HG03521 (cell line): ENCODE measurements at regions not wholly inside any gene's neighbourhood (a gene's known extent, or its start where the extent isn't known, plus 50 kb on each side); places are given as distances from the start of the nearest gene placed in this dataset.

Experiments
- ATAC-seq: cut with Tn5 transposase; IDR thresholded peaks from one replicate; pipeline ENCODE4 v1.9.1; 2021; ENCODE audit warnings: mild to moderate bottlenecking, moderate library complexity; ENCODE audit not compliant: unreplicated experiment

DNA sequence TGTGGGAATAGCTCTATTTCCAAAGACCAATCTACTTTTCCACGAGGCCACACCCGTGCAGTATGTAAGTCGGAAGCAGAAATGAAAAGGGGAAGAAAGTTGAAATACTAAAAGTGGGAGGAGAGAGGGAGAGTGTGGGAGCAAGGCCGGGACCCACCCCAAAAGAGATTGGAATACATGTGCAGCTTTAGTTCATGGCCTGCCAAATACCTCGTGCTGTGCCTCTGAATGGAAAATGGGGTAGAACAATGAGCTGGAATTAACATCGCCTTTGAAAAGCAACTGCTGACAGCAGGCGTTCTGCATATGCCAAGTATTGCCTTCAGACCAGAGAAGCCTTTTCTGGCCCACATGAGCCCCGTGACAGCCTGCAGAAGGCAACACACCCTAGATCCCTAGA lies 155.6 kb downstream of the CD83 start:
- ATAC-seq = no peak

DNA sequence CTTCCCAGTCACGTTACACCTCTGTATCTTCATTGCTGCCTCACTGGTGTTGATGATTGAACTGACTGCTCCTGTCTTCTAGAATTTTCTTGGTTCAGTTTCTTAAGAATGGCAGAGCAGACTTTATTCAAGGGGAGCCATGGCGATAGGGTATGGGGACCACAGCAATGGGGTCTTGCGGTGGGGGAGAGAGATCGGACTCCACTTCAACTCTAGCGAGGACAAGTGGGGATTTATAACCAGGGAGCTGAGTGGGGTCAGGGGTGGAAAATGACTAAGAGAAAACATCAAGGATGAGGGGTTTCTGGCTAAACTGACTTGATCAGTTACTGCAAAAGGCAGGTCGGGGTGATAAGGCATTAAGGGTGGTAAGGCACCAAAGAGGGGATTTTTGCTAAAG lies 156.4 kb downstream of the CD83 start:
- no peak for ATAC-seq

DNA sequence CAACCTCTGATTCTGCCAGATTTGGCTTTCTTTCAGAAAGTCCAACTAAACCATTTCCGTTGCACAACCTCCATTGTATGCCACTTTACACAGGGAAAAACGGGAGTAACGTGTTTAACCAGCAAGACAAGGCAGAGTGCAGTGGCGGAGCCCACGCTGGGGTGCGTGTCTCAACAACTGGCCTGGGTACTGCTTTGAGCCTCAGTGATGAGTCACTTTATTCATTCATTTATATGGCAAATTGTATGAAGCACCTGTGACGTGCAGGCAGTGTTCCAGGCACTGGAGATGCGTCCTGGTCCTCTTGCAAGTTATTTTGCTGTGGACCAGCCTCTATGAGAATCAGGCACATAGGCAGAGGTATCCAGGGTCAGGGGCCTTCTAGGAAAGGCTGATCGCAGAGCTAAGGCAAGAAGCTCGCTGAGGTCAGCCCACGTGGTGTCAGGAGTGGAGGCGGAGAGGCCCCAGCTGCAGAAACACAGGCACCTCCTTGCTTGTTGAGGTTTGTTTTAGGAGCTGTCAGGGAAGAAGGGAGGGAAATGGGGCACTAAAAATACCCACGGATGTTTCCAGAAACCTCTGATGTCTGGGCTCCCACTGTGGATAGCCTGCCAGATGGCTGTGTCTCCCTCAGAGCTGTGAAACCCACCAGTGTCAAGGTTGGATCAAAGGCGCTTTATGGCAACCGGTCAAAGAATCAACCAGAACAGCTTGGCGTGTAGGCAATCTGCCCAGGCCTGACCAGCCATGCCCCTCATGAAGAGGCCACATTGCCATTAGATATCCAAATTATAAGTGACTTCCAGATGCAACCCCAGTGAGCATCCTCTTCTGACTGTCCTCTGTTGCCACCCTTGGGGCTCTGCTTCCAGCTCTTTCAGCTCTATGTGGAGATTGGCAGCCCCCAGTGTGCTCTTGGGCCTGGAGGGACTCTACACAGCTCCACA lies 157.2 kb downstream of the CD83 start:
- ATAC-seq = no peak

DNA sequence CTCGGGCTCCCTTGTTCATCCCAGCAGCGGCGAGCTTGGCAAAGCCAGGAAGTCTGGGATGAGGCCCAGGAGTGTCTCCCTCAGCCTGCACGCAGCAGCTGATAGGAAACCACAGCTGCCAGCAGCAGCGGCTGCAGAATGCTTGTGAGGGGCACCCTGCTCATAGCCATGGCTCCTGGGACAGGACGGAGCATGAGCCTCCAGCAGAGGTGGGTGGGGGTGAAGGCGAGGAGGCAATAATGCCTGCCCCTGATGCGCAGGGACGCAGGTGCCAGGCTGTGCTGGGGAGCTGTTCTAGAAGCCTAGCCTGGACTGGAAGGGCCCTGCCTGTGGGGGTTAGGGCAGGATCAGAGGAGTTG lies 157.9 kb downstream of the CD83 start:
- no peak for ATAC-seq

DNA sequence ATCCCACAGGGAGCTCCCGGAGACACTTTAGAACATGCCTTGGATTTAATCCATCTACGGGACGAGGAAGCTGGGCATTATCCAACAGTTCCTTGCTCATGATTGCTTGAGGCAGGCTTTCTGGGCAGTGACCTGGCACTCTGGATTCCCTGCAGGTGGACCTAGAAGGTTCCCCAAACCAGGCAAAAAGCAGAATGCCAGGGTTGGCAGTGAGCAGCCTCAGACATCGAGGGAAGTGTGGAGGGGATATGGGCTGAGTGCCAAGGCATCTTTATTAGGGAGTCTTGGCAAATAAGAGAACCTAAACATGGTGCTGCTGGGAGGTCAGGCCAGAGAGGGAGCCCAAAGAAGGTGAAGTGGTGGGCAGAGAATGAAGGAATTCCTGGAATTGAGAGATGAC lies 158.5 kb downstream of the CD83 start:
- ATAC-seq = no peak

DNA sequence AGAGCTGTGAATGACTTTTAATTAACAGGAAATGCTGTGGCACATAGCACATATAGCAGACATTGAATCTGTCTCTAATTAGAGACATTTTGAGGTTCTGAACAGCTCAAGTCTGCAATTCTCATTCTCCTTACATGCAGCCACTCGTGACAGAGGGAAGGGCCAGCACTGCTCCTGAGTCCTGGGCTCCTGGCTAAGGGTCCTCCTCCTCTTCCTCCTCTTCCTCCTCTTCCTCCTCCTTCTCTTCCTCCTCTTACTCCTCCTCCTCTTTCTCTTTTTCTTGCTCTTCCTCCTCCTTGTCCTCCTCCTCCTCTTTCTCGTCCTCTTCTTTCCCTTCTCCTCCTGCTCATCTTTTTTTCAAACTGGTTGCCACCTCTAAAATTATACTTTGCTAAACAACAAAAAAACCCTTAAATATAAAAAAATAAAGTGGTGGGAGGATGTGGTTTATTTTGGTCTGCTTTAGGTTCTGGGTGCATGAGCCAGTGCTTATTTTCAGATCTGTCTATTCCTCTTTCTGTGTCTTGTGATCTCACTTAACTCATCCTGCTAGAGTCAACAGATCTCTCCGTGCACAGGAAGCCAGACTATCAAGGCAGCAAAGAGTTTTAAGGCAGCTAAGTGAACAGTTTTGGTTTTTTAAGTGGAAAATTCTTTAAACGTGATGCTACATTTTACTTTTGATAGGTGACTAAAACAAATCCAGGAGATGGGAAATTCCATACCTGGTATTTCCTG lies 159.3 kb downstream of the CD83 start:
- peak; percentile 74 for ATAC-seq

DNA sequence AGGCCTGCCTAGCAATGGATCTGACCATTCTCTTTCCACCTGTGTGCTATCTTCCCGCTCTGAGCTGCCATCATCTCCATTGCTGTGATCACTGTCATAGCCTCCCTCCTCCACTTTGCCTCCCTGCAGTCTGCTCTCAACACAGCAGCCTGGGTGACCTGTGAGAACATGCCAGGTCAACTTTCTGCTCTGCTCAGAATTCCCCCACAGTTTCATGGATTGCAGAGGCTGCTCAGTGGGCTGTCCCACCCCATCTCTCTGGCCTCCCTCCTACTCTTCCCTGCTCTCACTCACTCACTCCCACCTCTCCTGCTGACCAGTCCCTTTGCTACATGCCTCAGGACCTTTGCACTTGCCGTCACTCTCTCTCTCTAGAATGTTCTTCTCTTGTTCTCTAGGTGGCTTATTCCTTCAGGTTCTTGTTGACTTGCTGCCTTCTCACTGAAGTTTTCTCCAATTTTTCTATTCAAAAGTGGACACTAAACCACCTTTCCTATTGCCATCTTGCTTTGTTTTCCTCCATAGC lies 159.9 kb downstream of the CD83 start:
- no peak for ATAC-seq

DNA sequence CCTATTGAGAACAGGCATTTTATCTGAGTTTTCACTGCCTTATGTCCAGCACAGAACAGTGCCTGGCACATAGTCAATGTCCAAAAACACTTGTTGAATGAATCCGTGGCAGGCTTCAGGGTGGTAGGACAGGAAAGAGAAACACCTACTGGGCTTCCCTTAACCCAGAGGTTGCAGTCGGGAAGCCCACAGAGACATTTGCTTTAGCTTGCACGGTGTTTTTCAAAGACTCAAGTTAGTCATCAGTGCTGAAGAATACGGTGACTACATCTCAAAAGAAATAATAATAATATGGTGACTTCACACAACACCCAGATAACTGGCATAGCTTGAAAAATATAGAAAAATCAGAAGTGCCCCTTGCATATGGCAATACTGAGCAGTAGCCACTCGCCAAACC lies 160.4 kb downstream of the CD83 start:
- no peak for ATAC-seq

DNA sequence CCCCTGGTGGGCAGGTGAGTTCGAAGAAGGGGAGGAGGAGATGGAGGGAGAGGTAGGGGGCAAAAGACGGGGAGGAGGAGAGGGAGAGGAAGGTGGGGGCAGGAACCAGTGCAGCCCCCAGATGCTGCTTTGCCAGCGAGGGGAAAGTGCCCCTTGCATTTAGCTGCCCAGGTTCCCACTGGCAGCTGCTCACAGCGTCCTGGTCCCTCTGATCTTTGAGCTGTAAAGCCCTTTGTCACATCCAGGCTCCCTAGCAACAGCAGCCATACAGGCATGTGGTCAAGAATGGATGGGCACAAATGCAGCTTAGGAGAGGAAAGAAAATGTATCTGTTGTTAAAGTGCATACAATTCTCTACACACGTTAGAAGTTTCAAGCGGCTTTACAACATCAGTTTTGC lies 160.9 kb downstream of the CD83 start:
- no peak for ATAC-seq

DNA sequence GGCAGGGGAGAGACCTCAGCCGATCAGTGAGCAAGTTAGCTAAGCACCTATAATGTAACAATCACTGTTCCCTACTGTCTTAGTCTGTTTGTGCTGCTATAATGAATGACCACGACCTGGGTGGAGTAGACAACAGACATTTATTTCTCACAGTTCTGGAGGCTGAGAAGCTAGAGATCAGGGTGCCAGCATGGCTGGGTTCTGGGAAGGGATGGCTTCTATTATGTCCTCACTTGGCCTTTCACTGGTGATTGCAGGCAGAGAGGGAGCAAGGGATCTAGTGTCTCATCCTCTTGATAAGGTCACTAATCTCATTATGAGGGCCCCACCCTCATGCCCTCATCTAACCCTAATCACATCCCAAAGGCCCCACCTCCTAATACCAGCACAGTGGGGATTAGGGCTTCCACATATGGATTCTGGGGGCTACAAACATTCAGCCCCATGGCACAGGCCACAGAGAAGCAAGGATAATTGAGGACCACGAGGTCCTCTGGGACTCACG lies 162.5 kb downstream of the CD83 start:
- ATAC-seq = no peak

DNA sequence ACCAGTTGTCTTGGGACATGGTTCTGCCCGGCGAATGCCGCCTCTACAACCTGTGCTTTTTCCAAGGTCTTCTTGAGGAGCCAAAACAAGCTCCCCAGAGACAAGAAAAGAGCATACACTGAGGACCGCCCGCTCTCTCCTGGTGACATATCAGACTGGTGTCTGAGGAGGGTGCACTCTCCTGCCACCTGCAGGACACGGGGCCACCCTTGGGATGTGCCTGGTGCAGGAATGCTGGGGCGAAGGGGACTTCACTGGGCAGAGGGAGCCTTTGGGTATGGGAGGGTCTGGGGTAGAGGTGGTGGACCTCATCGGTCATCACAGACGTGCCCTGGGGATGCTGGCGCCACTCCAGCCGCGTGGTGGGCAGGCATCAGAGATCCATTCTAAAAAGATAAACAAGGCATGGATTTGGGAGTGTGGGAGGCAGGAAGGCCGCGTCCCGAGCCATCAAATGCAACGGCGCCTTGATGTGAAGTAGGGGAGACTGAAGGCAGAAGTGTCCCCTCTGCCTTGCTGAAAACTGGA lies 163.3 kb downstream of the CD83 start:
- ATAC-seq = no peak

DNA sequence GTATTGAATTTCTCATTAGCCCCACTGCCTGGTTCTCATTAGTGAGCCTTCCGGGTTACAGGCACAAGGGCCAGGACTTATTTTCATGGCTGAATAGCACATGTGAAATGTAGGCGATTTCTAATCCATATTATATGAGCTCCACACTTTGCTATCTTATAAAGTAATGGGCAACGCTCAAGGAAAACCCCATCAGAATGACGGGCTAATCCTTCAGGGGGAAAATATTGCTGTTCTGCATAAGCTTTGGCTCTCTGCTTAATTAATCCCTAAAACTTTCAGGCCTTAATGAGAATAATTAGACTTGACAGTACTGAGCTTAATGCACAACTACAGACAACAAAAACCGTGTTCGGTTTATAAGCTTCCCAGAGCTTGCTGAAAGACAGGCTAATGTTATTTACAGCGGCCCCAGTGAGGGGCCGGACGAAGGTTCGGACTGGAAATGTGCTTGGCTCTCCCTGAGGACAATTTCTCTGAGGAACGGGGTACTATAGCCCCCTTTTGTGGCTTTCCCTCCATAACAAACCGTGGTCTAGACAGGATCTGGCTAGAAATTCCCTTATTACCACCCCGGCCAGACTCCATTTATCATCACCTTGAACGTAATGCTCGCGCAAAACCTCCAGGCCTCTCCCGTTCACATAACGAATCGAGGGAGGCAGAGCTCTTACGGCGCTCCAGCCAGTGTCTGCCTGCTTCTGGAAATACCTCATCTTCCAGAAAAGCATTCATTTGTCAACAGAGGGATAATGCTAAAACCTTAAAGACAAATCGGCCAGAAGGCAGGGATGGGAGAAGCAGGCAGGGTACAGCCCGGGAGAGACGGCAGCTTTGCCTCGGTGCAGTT lies 164.5 kb downstream of the CD83 start:
- no peak for ATAC-seq

DNA sequence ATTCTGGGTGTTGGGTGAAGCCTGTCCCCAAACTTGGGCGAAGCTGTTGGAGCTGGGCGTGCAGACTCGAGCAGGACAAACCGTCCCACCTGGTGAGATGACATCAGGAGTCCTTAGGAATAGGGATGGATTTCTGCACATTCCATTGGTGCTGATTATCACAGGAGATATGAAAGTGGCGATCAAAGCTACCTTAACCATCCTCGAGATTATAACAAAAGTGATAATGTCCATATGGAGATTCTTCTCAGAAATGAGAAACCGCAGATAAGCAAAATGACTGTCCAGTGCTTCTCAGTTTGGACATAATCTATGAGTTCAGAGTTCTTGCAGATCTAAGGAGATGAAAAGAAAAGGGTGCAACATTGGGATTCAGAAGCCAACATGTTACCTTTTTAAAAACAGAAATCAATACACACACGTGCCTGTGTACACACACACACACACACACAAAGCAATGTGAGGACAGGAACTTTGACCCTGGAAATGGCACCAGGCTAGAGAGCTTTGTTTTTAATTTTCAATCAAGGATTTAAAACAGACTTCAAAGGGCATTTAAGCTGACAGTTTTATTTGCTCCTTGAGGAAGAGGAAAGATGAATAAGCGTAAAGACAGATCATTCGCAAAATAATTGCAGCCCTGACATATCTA lies 165.4 kb downstream of the CD83 start:
- no peak for ATAC-seq

DNA sequence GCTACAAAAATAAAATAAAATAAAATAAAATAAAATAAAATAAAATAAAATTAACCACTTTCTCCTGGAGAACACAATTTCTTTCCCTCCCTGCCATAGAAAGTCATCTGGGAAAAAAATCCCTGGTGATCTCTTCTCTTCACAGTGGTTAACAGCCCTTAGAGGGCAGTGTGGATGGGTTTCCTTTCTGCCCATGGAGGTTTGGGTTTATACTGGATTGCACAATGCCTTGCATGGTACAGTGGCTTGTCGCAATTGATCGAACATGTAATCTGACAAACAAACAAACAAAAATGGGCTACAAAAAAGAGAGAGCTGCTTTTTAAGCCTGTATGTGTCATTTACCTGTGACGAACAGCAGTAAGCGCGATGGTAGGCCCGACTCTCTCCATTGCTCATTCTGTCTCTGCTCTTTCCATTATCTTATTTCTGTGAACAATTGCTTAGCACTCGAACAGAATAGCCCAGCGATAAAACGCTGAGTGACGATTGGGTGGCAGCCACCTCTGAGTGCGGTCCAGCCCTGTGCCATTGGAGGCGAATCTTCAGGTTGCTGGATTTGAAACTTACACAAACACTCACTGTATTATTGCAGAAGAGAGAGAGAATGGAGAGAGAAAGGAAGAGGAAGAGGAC lies 166.1 kb downstream of the CD83 start:
- ATAC-seq = no peak

DNA sequence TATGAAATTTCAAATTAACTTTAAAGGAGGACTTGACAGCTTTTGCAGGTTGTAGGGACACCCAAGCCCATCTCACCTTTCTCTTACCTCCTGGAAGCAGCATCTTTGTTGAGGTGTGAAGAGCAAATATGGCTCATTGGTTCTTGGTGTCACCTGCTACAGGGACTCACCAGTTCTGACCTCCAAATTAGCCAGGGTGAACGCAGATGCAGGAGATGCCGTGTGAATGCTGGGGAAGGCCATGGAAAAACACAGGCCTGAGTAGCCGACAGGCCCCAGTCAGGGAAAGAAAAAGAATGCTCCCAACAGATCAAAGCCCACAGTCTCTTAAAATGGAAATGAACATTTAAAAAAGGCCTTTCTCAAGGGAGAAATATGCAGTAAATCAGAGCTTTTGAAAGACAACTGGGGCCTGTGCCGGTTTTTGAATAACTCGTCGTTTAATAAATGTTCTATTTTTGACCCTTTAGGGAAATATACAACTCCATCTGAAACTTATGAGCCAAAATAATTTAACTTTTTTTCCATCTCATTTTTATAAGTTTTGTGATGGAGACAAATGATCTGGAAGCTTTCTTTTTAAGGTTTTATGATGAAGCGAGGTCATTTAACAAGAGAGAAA lies 167.5 kb downstream of the CD83 start:
- no peak for ATAC-seq

DNA sequence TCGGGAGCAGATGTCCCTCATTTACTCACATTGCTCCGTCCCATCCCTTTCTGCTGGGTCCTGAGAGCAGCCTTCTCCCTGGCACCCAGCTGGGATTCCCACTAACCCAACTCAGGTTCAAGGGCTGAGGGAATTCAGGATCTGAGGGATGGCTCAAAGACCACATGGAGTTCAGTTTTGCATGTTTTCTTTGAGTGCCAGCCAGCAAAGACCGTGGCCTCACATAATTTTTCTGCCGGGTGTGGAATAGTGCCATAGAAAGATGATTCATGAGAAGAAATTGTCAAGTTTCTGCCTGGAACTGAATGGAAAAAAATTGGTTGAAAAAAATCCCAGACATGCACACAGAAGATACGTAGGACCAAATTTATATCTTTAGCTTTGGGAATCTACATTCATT lies 168.6 kb downstream of the CD83 start:
- no peak for ATAC-seq

DNA sequence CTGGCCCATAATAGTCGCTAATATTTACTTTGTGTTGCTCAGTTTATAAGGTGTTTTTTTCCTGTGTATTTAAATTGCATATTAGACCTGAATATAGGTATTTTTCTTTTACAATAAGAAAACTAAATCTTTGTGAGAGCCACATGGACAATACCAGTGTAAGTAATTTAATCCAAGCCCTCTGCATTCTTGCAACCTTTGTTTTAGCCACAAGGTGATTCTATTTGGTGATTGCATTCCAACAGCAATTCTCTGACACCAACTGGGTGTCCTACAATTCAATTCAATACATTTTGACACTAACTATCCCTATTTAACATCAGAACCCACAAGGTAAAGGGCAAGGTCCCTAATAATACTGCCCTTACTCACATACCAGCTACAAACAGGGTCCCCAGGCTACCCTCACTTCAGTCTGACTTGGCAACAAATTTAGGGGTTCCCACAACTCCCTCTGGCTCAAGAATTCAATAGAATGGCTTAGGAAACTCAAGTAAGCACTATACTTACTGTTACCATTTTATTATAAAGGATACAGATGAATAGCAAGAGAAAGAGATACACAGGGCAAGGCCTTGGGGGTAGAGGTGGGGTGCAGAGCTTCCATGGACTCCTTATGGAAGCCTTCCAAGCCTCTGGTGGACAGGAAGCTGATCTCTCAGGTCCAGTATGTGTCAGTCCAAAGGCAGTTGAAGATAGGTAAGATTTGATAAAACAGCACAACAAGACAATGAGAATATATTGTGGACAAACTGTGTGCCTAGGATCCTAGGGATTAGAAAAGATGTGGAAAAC lies 169.3 kb downstream of the CD83 start:
- no peak for ATAC-seq

DNA sequence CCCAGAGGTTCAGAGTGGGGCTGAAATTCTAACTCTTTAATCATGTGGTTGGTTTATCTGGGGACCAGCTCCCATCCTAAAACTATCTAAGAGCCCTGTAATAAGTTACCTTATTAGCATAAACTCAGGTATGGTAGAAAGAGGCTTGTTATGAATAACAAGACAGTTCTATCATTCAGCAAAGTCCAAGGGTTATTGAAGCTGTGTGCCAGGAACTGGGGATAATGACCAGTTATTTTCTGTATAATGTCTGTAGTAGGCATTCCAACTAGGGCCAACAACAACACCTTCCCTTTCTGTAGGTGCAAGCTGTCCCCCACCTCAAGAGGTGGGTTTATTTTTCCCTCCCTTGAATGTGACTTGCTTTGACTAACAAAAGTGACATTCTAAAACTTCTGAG lies 170.1 kb downstream of the CD83 start:
- ATAC-seq = no peak
